ENCODE measurements at regions not wholly inside any gene's neighbourhood (a gene's known extent, or its start where the extent isn't known, plus 50 kb on each side); places are given as distances from the start of the nearest gene placed in this dataset.

GRCh38 chr13:54489359-54489758 is 1460.7 kb downstream of the OLFM4 start:
- Histone ChIP-seq H3K4me1 (ENCODE audit: insufficient read depth, low read length, poor library complexity, severe bottlenecking) (no peaks in the 10 kb centered on the region), H3K27ac (ENCODE audit: low read depth, low read length, poor library complexity, severe bottlenecking) (no peak overlapping the region), H3K36me3 (ENCODE audit: insufficient read depth, low read length, poor library complexity, severe bottlenecking) (no peaks in the 10 kb centered on the region), H3K4me3 (ENCODE audit: low read depth, low read length, poor library complexity, severe bottlenecking) (no peak overlapping the region), H3K9me3 (ENCODE audit: low read depth, low read length, poor library complexity, severe bottlenecking) (no peaks in the 10 kb centered on the region), H3K27me3 (replicated peaks; ENCODE audit: insufficient read depth, low read depth, low read length, poor library complexity) (no peaks in the 10 kb centered on the region)
- ChIA-PET POLR2A (ENCODE audit: low non-redundant PET) (no interaction called here), CTCF (no interaction called here)
- DNase-seq (ENCODE audit: low spot score) = no peak
- BruUV-seq (replicated peaks) = no TSS peak
- TF ChIP-seq EZH2 (IDR thresholded peaks at IDR 0.05; ENCODE audit: borderline replicate concordance, low read depth, low read length, poor library complexity, severe bottlenecking) (no peak), CTCF (conservative IDR thresholded peaks at IDR 0.05; ENCODE audit: low read depth, low read length) (no peak)
- intact Hi-C loops (cut with micrococcal nuclease; ENCODE audit: unreplicated experiment) = no loop called here

GRCh38 chr13:54492995-54493394 is 1464.4 kb downstream of the OLFM4 start:
- no peak for TF ChIP-seq CTCF (conservative IDR thresholded peaks at IDR 0.05; ENCODE audit: low read depth, low read length)
- ChIA-PET CTCF (no interaction called here), POLR2A (ENCODE audit: low non-redundant PET) (no interaction called here)
- no TSS peak for BruUV-seq (replicated peaks)
- H3K4me3 ChIP-seq (ENCODE audit: low read depth, low read length, poor library complexity, severe bottlenecking) = no peak overlapping the region
- no peaks in the 10 kb centered on the region for H3K4me1 ChIP-seq (ENCODE audit: insufficient read depth, low read length, poor library complexity, severe bottlenecking)
- H3K36me3 ChIP-seq (ENCODE audit: insufficient read depth, low read length, poor library complexity, severe bottlenecking) = no peaks in the 10 kb centered on the region
- no peak overlapping the region for H3K27ac ChIP-seq (ENCODE audit: low read depth, low read length, poor library complexity, severe bottlenecking)
- no peak for DNase-seq (ENCODE audit: low spot score)
- H3K27me3 ChIP-seq (replicated peaks; ENCODE audit: insufficient read depth, low read depth, low read length, poor library complexity) = no peaks in the 10 kb centered on the region
- H3K9me3 ChIP-seq (ENCODE audit: low read depth, low read length, poor library complexity, severe bottlenecking) = no peaks in the 10 kb centered on the region
- intact Hi-C loops (cut with micrococcal nuclease; ENCODE audit: unreplicated experiment) = no loop called here

- H3K9me3 ChIP-seq (ENCODE audit: low read depth, low read length, poor library complexity, severe bottlenecking) = no peaks in the 10 kb centered on the region
- CTCF ChIA-PET = no interaction called here
- H3K36me3 ChIP-seq (ENCODE audit: insufficient read depth, low read length, poor library complexity, severe bottlenecking) = no peaks in the 10 kb centered on the region
- TF ChIP-seq CTCF (conservative IDR thresholded peaks at IDR 0.05; ENCODE audit: low read depth, low read length) (no peak), EZH2 (IDR thresholded peaks at IDR 0.05; ENCODE audit: borderline replicate concordance, low read depth, low read length, poor library complexity, severe bottlenecking) (no peak)
- no peak overlapping the region for H3K27ac ChIP-seq (ENCODE audit: low read depth, low read length, poor library complexity, severe bottlenecking)
- intact Hi-C loops (cut with micrococcal nuclease; ENCODE audit: unreplicated experiment) = no loop called here
- H3K27me3 ChIP-seq (replicated peaks; ENCODE audit: insufficient read depth, low read depth, low read length, poor library complexity) = no peaks in the 10 kb centered on the region
- POLR2A ChIA-PET (ENCODE audit: low non-redundant PET) = no interaction called here
- no peaks in the 10 kb centered on the region for H3K4me1 ChIP-seq (ENCODE audit: insufficient read depth, low read length, poor library complexity, severe bottlenecking)
- DNase-seq (ENCODE audit: low spot score) = no peak
- no TSS peak for BruUV-seq (replicated peaks)
- no peak overlapping the region for H3K4me3 ChIP-seq (ENCODE audit: low read depth, low read length, poor library complexity, severe bottlenecking)
Measured at GRCh38 chr13:54511366-54511765, 1482.8 kb downstream of the OLFM4 start.
